ENCODE measurements at regions not wholly inside any gene's neighbourhood (a gene's known extent, or its start where the extent isn't known, plus 50 kb on each side); places are given as distances from the start of the nearest gene placed in this dataset.

DNA sequence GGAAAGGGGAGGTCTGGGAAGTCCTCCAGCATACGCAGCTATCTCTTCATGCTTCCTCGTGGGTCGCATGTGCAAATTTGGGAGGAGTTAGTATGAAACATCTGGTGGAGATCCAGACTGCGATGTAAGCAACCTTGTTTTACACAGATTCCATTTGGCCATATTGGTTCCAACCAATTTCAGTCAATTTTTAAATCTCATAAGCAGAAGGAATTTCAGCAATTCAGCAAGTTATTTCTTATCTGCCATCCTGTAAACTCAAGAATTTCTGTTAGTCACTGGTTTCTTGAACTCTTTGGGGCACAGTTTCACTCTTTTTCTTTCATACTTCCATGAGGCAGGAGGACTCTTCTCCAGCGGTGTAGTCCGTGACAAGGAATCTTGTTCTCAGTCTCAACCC lies 130.4 kb upstream of the CLINT1 start:
- H3K27me3 Mint-ChIP-seq (ENCODE audit: insufficient read depth, unreplicated experiment) = no peaks in the 10 kb centered on the region
- H3K4me3 Mint-ChIP-seq (ENCODE audit: unreplicated experiment) = no peak overlapping the region
- ChIA-PET CTCF (interaction anchor here (0.7 to 1.8 kb wide), 4 partner anchors 33 to 246 kb away, joined by 3 to 12 read pairs (median 4); partner anchors contain the start of gene LSM11), POLR2A (interaction anchor here (0.7 to 1.0 kb wide), 2 partner anchors 86 to 172 kb away, joined by 3 to 4 read pairs; no protein-coding TSS in a partner anchor)
- H3K9me3 Mint-ChIP-seq (ENCODE audit: unreplicated experiment) = no peaks in the 10 kb centered on the region
- BruUV-seq (replicated peaks) = no TSS peak
- intact Hi-C loops (cut with micrococcal nuclease) = no loop called here
- TF ChIP-seq CTCF (IDR thresholded peaks at IDR 0.05; ENCODE audit: unreplicated experiment) = no peak
- peaks cover 6% of the 10 kb centered on the region for H3K36me3 Mint-ChIP-seq (ENCODE audit: insufficient read depth, unreplicated experiment)
- H3K4me1 Mint-ChIP-seq (ENCODE audit: insufficient read depth, unreplicated experiment) = no peaks in the 10 kb centered on the region
- no peak for DNase-seq (ENCODE audit: unreplicated experiment)
- no peak overlapping the region for H3K27ac Mint-ChIP-seq (ENCODE audit: low read depth, unreplicated experiment)

DNA sequence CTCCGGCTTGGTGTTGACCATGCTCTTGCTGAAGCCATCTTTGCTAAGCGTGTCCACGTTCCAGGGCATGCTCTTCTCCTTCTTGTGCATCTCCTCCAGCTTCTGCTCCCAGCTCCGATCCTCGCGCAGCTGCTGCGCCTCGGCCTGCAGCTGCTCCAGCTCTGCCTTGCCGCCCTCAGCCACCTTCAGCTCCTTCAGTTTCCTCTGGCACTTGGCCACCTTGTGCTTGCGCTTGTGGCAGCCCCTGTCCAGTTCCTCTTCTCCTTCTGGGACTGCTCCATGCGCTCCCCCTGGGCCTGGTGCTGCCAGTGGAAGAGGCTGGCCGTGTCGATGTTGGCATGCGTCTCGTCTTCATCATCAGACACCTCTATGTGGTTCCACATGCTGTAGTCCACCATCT lies 128.3 kb upstream of the CLINT1 start:
- CTCF ChIA-PET = interaction anchor here (0.6 to 1.7 kb wide), 6 partner anchors 8 to 193 kb away, joined by 3 to 8 read pairs (median 3); no protein-coding TSS in a partner anchor
- no peak for TF ChIP-seq CTCF (IDR thresholded peaks at IDR 0.05; ENCODE audit: unreplicated experiment)
- Mint-ChIP-seq H3K27ac (ENCODE audit: low read depth, unreplicated experiment) (no peak overlapping the region), H3K9me3 (ENCODE audit: unreplicated experiment) (peaks cover 9% of the 10 kb centered on the region), H3K4me1 (ENCODE audit: insufficient read depth, unreplicated experiment) (no peaks in the 10 kb centered on the region), H3K27me3 (ENCODE audit: insufficient read depth, unreplicated experiment) (no peaks in the 10 kb centered on the region), H3K4me3 (ENCODE audit: unreplicated experiment) (no peak overlapping the region), H3K36me3 (ENCODE audit: insufficient read depth, unreplicated experiment) (peaks cover 6% of the 10 kb centered on the region)
- intact Hi-C loops (cut with micrococcal nuclease) = no loop called here
- POLR2A ChIA-PET = no interaction called here
- BruUV-seq (replicated peaks) = no TSS peak
- DNase-seq (ENCODE audit: unreplicated experiment) = no peak

DNA sequence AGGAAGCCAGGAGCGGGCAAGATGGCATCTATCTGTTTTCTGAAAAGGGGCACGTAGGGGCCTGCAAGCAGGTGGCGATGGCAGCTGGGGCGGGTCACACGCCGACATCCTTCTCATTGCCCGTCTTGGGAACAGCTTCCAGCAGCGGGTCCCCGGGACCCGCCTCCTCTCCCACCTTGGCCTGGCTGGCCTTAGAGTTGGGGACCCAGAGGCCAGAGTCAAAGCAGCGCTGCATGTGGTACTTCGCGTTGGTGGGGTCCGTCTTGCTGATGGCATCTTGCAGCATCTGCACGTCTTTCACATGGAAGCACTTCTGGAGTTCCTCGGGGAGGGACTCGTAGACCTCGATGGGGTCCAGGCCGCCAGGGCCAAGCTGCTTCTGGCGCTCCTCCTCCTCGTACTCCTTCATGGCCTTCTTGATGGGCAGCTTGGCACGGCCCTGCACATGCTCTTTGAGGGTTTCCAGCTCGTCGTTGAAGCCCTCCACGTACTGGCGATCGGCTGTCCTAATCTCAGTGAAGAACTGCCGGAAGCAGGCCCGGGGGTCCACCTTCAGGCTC lies 127.6 kb upstream of the CLINT1 start:
- POLR2A ChIA-PET = no interaction called here
- DNase-seq (ENCODE audit: unreplicated experiment) = no peak
- intact Hi-C loops (cut with micrococcal nuclease) = no loop called here
- Mint-ChIP-seq H3K27ac (ENCODE audit: low read depth, unreplicated experiment) (no peak overlapping the region), H3K4me3 (ENCODE audit: unreplicated experiment) (no peak overlapping the region), H3K36me3 (ENCODE audit: insufficient read depth, unreplicated experiment) (peaks cover 6% of the 10 kb centered on the region), H3K4me1 (ENCODE audit: insufficient read depth, unreplicated experiment) (no peaks in the 10 kb centered on the region), H3K9me3 (ENCODE audit: unreplicated experiment) (peaks cover 9% of the 10 kb centered on the region), H3K27me3 (ENCODE audit: insufficient read depth, unreplicated experiment) (no peaks in the 10 kb centered on the region)
- TF ChIP-seq CTCF (IDR thresholded peaks at IDR 0.05; ENCODE audit: unreplicated experiment) = no peak
- CTCF ChIA-PET = interaction anchor here (0.6 to 1.7 kb wide), 6 partner anchors 9 to 226 kb away, joined by 3 to 8 read pairs (median 3); no protein-coding TSS in a partner anchor
- no TSS peak for BruUV-seq (replicated peaks)

- H3K4me3 Mint-ChIP-seq (ENCODE audit: unreplicated experiment) = no peak overlapping the region
- H3K27me3 Mint-ChIP-seq (ENCODE audit: insufficient read depth, unreplicated experiment) = no peaks in the 10 kb centered on the region
- no peak overlapping the region for H3K27ac Mint-ChIP-seq (ENCODE audit: low read depth, unreplicated experiment)
- ChIA-PET CTCF (no interaction called here), POLR2A (no interaction called here)
- TF ChIP-seq CTCF (IDR thresholded peaks at IDR 0.05; ENCODE audit: unreplicated experiment) = no peak
- peaks cover 9% of the 10 kb centered on the region for H3K9me3 Mint-ChIP-seq (ENCODE audit: unreplicated experiment)
- no peaks in the 10 kb centered on the region for H3K36me3 Mint-ChIP-seq (ENCODE audit: insufficient read depth, unreplicated experiment)
- intact Hi-C loops (cut with micrococcal nuclease) = no loop called here
- H3K4me1 Mint-ChIP-seq (ENCODE audit: insufficient read depth, unreplicated experiment) = no peaks in the 10 kb centered on the region
- no TSS peak for BruUV-seq (replicated peaks)
- no peak for DNase-seq (ENCODE audit: unreplicated experiment)
Observed at GRCh38 chr5:157984611-157985010, 125.7 kb upstream of the CLINT1 start.
